ENCODE measurements at regions not wholly inside any gene's neighbourhood (a gene's known extent, or its start where the extent isn't known, plus 50 kb on each side); places are given as distances from the start of the nearest gene placed in this dataset.

DNA sequence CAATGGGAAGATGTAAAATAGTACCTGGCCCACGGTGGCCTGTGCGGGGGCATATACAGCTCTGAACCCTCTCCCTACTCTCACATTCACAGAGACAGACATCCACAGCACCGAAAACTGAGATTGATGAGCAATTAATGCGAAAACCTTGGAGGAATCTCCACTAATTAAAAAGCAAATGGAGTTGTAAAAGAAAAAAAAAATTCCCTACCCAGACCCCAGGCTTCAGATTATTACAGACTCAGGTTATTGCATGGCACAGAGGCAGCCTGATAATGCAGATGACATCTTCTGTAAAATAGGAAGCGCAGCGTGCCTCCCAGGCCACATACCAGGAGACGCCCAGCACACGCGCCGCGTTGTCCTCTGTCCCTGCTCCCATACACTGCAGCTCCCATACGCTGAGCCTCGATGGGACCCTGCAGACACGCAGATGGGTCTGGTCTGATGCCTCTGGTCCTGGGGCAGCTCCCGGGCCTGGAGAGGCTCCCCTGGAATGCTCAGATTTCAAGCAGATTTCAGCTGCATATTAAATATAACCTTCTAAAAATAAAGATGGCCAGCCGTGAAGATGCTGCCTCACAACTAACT lies 496.1 kb upstream of the MYT1L start:
- peak in 1 of 2 experiments; percentile 17 for DNase-seq (ENCODE audit: low read depth in 1 of 2, low spot score in 2 of 2)
- H2BK120ac ChIP-seq (replicated peaks; ENCODE audit: low read depth, low read length) = no peak overlapping the region
- H2BK15ac ChIP-seq (ENCODE audit: low read length) = no peak overlapping the region
- H3K27ac ChIP-seq (ENCODE audit: low read depth, low read length) = no peak overlapping the region
- no peak overlapping the region for H2BK20ac ChIP-seq (ENCODE audit: low read length)
- H3K23me2 ChIP-seq (ENCODE audit: low read depth, low read length) = no peaks in the 10 kb centered on the region
- no peak overlapping the region; the same call in 1 of the 2 replicates for H4K8ac ChIP-seq (ENCODE audit: extremely low read depth, insufficient read depth, low read length)
- no peaks in the 10 kb centered on the region for H3K79me2 ChIP-seq (ENCODE audit: control insufficient read depth in 1 of 2, insufficient read depth in 2 of 2, low read length in 2 of 2)
- no peak overlapping the region for H2BK12ac ChIP-seq (ENCODE audit: low read depth, low read length)
- no peak overlapping the region for H3K18ac ChIP-seq (ENCODE audit: extremely low read depth, low read length)
- no peaks in the 10 kb centered on the region for H3K4me1 ChIP-seq (replicated peaks in 1 of 4; ENCODE audit: control insufficient read depth in 3 of 4, insufficient read depth in 4 of 4, low read length in 3 of 4)
- H4K20me1 ChIP-seq (replicated peaks in 1 of 2; ENCODE audit: control insufficient read depth in 1 of 2, insufficient read depth in 2 of 2, low read length in 2 of 2) = no peaks in the 10 kb centered on the region
- ChIA-PET CTCF (ENCODE audit: partially characterized antibody) (no interaction called here), POLR2A (ENCODE audit: partially characterized antibody) (no interaction called here)
- H3K9me3 ChIP-seq (ENCODE audit: insufficient read depth in 2 of 2, low read depth in 1 of 2, low read length in 1 of 2) = no peaks in the 10 kb centered on the region
- no peak overlapping the region for H2AFZ ChIP-seq (ENCODE audit: low read length)
- no peak overlapping the region for H4K91ac ChIP-seq (replicated peaks; ENCODE audit: insufficient read length, low read length)
- H2BK5ac ChIP-seq (ENCODE audit: low read depth, low read length) = no peak overlapping the region
- H2AK5ac ChIP-seq (ENCODE audit: low read depth, low read length) = no peak overlapping the region
- no peaks in the 10 kb centered on the region for H3K27me3 ChIP-seq (replicated peaks in 1 of 4; ENCODE audit: control insufficient read depth in 3 of 4, extremely low read depth in 1 of 4, insufficient read depth in 3 of 4, low read length in 3 of 4)
- H3K36me3 ChIP-seq (ENCODE audit: control insufficient read depth in 2 of 4, insufficient read depth in 4 of 4, low read length in 3 of 4) = no peaks in the 10 kb centered on the region
- no peaks in the 10 kb centered on the region for H3K79me1 ChIP-seq (ENCODE audit: low read depth, low read length)
- no peak overlapping the region for H3K23ac ChIP-seq (ENCODE audit: insufficient read length)
- H3K9ac ChIP-seq (replicated peaks in 1 of 4; ENCODE audit: extremely low read depth in 1 of 4, low read depth in 3 of 4, low read length in 3 of 4) = no peak overlapping the region
- no peak overlapping the region for H4K5ac ChIP-seq (ENCODE audit: insufficient read length, low read depth, low read length)
- H3K56ac ChIP-seq (replicated peaks; ENCODE audit: insufficient read length, low read depth, low read length) = no peak overlapping the region
- FAIRE-seq = no peak
- no peak overlapping the region for H3K14ac ChIP-seq (ENCODE audit: insufficient read length)
- H3K4ac ChIP-seq (replicated peaks; ENCODE audit: insufficient read length, low read depth, low read length) = no peak overlapping the region
- 92% methylated on average over 16 of the region's 16 CpGs; no CpG with 5 or more reads in 1 of the 2 experiments for WGBS, 2 experiments (ENCODE audit: extremely low coverage in 1 of 2, insufficient coverage in 1 of 2, insufficient read length in 1 of 2, insufficient replicate concordance in 2 of 2, low coverage in 1 of 2, low lambda C conversion rate in 2 of 2, missing lambda C conversion rate in 1 of 2)
- TF ChIP-seq BRCA1 (IDR thresholded peaks at IDR 0.05; ENCODE audit: low read depth, low read length) (no peak), ASH2L (IDR thresholded peaks at IDR 0.05; ENCODE audit: low read length) (no peak), KDM5A (IDR thresholded peaks at IDR 0.05; ENCODE audit: low read length) (no peak), GABPA (IDR thresholded peaks at IDR 0.05; ENCODE audit: borderline replicate concordance, insufficient read depth, low read length) (no peak), SP1 (IDR thresholded peaks at IDR 0.05; ENCODE audit: low read depth, low read length) (no peak), RXRA (IDR thresholded peaks at IDR 0.05; ENCODE audit: insufficient read depth, low read depth, low read length) (no peak), CBX5 (IDR thresholded peaks at IDR 0.05; ENCODE audit: low read depth, low read length) (no peak), POLR2A (IDR thresholded peaks at IDR 0.05; ENCODE audit: control extremely low read depth in 1 of 2, low read depth in 2 of 2, low read length in 2 of 2) (no peak), TBP (IDR thresholded peaks at IDR 0.05; ENCODE audit: low read depth, low read length) (no peak), SIX5 (IDR thresholded peaks at IDR 0.05; ENCODE audit: low read depth, low read length) (no peak)
- H3K4me2 ChIP-seq (ENCODE audit: insufficient read depth in 1 of 2, low read depth in 2 of 2, low read length in 2 of 2) = no peak overlapping the region
- no peak overlapping the region for H3K4me3 ChIP-seq (ENCODE audit: extremely low read depth in 1 of 4, insufficient read depth in 2 of 4, low read depth in 3 of 4, low read length in 4 of 4)

Measured in H1 (cell line).